ENCODE measurements at regions not wholly inside any gene's neighbourhood (a gene's known extent, or its start where the extent isn't known, plus 50 kb on each side); places are given as distances from the start of the nearest gene placed in this dataset.

DNA sequence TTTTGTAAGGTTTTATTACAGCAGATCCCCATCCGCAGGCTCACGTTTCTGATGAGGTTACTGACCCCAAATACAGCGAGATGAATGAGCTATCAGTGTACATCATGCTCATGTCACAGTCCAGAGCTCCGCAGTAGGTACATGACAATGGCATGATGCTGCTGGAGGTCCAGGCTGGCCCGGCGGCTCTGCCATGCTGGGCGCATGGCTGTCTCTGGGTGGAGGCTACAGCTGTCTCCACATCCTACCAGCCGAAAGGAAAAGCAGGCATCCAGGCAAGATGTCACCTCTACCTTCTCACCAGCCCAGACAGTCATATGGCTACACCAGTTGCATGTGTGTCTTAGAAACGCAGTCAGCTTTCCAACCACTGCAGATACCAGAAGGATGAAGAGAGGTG, 90.9 kb upstream of the RNF32 start:
- intact Hi-C loops (cut with DNase I) = no loop called here
- no peak for DNase-seq

DNA sequence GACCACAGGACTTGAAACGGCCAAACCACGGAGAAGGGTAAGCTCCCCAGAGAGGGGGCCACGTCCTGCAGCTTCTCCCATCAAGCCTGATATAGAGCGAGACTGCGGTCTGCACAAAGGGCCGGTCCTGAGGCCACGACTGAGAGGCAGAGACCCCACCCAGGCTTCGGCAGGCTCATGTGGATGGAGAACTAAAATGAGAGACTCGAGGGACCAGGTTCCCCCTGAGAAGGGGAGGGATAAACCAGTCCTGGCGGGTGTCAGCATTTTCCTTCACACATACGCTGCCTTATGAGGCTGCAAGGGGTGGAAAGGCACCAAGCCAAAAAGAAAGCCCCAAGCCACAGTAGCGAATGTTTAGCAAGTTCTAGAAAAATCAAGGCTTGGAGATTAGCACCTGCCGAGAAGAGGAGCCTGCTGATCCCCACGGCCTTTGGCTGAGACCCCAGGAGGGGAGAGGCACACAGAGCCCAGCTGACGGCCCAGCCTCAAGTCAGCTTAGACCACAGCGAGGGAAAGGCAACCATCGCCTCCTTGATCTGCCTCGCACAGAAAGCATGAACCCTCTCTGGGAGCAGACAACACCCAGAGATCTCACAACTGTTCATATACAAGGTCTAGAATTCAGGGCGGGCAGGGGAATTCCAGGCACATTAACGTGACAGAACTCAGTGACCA, 92.6 kb upstream of the RNF32 start:
- intact Hi-C loops (cut with DNase I) = no loop called here
- DNase-seq = no peak

- intact Hi-C loops (cut with DNase I) = no loop called here
- DNase-seq = peak in 4 of 10 donors; percentile 22 to 89 (median 28)
Observed at GRCh38 chr7:156545979-156546378, 94.6 kb upstream of the RNF32 start.

GRCh38 chr7:156544919-156545715, 95.5 kb upstream of the RNF32 start:
- DNase-seq = no peak
- intact Hi-C loops (cut with DNase I) = no loop called here

DNA sequence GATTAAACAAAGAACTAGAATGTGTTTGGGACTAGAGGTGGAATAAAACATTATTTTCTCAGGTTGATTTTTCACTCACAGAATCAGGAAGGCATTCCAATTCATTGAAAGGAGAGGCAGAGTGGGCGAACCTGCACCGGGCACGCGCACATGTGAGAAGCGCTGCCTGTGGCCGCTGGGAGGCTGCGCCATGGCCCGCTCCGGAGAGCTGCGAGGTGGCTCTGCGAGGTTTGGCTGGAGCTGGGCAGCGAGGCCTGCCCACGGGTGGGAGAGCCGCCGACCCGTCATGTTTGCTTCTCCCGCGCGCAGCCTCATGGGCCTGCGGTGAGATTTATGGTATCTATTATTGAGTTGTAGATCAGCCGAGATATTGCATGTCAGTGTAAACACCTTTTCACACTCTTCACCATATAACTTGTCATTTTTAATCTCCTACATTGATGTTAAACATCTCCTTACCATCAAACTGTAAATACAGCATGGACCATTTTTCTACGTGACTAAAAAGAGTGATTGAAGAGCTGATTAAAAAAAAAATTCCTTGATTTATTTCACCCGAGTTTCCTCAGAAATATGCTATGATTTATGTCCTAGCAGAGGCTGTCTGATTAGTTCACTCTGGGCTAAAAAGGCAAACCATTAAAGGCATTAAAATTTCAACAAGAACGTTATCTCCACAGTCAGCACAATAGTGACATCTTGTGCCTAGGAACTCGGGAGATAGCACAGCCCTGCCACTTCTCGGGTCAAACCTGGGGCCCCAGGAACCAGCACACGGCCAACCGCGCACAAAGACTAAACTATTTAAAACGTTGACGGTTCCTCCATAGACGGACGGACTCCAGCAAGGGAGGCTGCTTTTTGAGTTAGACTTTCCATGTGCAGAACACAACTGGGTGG, 96.6 kb upstream of the RNF32 start:
- intact Hi-C loops (cut with DNase I) = no loop called here
- DNase-seq = no peak

DNA sequence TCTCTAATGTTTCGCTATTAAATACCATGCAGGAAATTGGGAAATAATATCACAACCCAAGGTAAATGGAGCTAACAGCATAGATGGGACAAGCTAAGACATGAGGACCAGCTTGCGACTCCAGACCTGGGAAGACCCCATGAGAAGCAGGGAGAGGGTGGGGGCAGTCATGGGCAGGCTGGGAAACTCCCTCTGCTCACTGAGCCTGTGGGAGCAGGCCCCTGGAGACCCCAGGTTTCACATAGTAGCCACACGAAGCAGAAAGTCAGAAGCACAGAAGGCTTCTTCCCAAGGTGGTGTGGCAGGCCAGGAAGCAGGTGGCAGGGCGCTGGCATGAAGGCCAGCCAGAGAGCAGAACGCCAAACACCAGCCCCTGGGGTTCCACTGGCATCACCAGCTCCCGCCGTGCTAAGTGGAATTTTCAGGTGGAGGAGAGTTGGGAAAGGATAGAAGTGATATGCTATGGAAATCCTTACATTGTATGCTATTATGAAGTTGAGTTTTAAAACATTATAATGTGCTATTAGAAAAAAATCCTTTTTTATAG, 99.9 kb upstream of the RNF32 start:
- no peak for DNase-seq
- intact Hi-C loops (cut with DNase I) = no loop called here

DNA sequence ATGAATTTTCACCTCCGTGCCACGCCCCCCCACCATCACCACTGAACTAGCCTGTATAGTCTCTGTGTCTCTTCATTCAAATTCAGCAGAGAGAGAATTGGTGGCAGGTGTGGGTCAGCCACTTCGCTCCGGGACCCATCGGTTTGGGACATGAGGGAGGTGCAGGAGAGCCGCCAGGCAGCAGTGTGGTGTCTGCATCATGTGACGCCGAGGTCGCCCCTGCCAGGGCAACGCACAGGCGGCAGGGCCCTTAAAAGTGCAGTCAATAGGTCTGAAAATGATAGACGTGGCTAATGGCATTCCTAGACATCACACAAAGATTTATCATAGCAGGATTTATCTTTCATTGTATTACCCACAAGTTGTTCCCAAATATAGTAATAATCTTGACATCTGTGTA, 100.6 kb upstream of the RNF32 start:
- intact Hi-C loops (cut with DNase I) = no loop called here

GRCh38 chr7:156537006-156537405, 103.6 kb upstream of the RNF32 start:
- DNase-seq = no peak
- intact Hi-C loops (cut with DNase I) = no loop called here

More for the DNA sequence above, 100.6 kb upstream of the RNF32 start:
- DNase-seq = no peak

DNA sequence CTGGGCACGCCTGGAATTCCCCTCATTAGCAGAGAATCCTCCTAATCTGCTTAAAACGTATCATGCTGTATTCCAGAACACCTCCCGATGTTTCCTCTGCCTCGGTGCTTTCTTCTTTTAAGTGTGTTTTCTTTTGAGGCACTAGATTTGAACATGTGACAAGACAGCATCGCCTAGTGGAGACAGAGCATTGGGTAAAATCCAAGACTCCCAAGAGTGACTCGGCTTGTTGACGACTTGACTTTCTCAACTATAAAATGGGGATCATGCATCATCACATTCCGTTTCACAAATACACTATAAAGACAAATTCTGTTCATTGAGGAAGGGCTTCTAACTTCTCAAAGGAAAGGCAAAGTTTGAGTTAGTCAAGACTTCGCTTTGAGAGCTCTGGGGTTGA, 105.6 kb upstream of the RNF32 start:
- intact Hi-C loops (cut with DNase I) = no loop called here
- no peak for DNase-seq

- DNase-seq = no peak
Observed at GRCh38 chr7:156533964-156534363, 106.6 kb upstream of the RNF32 start.

DNA sequence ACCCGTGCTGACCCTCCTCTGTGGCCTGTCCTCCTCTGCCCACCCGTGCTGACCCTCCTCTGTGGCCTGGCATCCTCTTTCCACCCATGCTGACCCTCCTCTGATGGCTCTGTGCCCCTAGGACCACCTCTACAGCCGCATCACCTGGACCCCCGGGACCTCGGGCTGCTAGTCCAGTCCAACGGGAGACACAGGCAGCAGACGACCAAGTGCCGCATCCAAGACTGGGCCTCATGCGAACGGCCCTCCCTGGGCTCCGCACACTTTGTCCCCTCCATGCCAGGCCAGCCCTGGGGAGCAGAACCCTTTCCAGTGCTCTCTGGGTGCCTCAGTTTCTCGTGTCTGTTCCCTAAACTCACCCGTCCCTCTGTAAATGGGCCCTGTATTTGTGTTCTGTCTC, 107.2 kb upstream of the RNF32 start:
- DNase-seq = no peak
- intact Hi-C loops (cut with DNase I) = no loop called here

More at GRCh38 chr7:156533964-156534363, 106.6 kb upstream of the RNF32 start:
- intact Hi-C loops (cut with DNase I) = no loop called here

- DNase-seq = no peak
- intact Hi-C loops (cut with DNase I) = no loop called here
Observed at GRCh38 chr7:156532016-156532602, 108.5 kb upstream of the RNF32 start.

GRCh38 chr7:156529956-156530355, 110.6 kb upstream of the RNF32 start:
- intact Hi-C loops (cut with DNase I) = no loop called here
- no peak for DNase-seq

DNA sequence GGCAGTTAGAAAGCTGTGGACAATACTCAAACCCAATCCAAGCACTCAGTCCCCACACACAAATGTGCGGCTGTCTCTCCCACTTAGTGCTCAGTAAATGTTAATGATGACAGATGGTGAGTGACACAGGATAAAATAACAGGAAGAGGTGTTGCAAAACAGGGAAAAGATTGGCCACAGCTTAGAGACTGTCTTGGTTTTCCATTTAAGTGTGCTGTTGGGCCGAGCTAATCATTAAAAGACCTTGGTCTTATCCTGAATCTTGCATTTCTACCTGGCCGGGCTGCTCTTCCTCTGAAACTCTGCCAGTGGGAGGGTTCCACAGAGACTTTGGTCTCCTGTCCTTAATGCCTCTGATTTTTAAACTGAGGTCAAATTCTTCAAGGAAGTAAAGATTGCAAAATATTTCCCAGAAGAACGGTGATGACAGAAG, 113.1 kb upstream of the RNF32 start:
- intact Hi-C loops (cut with DNase I) = no loop called here
- no peak for DNase-seq

GRCh38 chr7:156524818-156525597, 115.6 kb upstream of the RNF32 start:
- intact Hi-C loops (cut with DNase I) = no loop called here

DNA sequence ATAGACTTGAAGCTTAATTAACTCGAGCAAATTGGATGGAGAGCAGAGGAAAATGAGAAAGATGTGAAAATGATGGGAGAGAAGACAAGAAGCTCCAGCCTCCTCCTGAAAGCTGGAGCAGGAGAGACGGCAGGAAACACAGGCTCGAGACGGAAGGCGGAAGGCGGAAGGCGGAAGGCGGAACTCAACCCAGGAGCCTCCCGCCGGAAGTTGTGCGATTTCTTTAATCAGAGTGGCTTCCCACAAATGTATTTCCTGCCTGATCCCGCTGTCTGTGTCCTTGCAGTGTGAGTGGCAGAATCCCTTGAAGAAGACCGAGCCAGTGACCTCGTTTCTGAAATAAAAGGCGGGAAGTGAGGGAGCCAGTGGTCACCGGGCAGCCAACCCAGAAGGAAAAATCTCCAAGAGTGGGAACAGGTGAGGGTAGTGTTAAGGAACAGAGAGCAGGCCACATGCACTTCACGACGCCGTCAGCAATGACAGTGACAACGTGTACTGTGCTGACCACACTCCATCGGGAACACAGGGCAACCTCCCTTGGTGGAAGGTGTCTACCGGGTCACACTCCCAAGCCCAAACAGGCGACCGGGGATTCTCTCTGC, 117.0 kb upstream of the RNF32 start:
- DNase-seq = no peak
- intact Hi-C loops (cut with DNase I) = no loop called here

More at GRCh38 chr7:156524818-156525597, 115.6 kb upstream of the RNF32 start:
- DNase-seq = no peak

GRCh38 chr7:156522801-156523200, 117.8 kb upstream of the RNF32 start:
- peak in 1 of 10 donors; percentile 63 for DNase-seq

GRCh38 chr7:156519070-156519469, 121.5 kb upstream of the RNF32 start:
- DNase-seq = peak in 1 of 10 donors; percentile 72
- intact Hi-C loops (cut with DNase I) = no loop called here

More at GRCh38 chr7:156522801-156523200, 117.8 kb upstream of the RNF32 start:
- intact Hi-C loops (cut with DNase I) = no loop called here

- DNase-seq = peak in 1 of 10 donors; percentile 55
- intact Hi-C loops (cut with DNase I) = no loop called here
Observed at GRCh38 chr7:156518466-156518865, 122.1 kb upstream of the RNF32 start.

Data from posterior cingulate gyrus (tissue), 11 donors.